GM08714 (cell line): ENCODE measurements at regions not wholly inside any gene's neighbourhood (a gene's known extent, or its start where the extent isn't known, plus 50 kb on each side); places are given as distances from the start of the nearest gene placed in this dataset.
"Not testable (repeated sequence)": the region's sequence is repeated elsewhere in the genome, so short reads cannot be mapped to it uniquely, and the experiment has no call there.

Source experiments
- H3K4me3 ChIP-seq: fragments of 200-500 bp; sonication (Bioruptor generic); 2 replicates; pipeline ENCODE4 v1.5.1; 2014; ENCODE audit warnings: mild to moderate bottlenecking, low read length, inconsistent platforms
- ZNF274 ChIP-seq: IDR thresholded peaks from 2 replicates; pipeline ENCODE4 v1.6.1; 2012; ENCODE audit warnings: mild to moderate bottlenecking, low read depth, low read length

GRCh38 chrX:130467936-130468335 lies 66.1 kb downstream of the RBMX2 start:
- no peak overlapping the region for H3K4me3 ChIP-seq
- TF ChIP-seq ZNF274: no peak

- H3K4me3 ChIP-seq: no peak overlapping the region
- TF ChIP-seq ZNF274: no peak
Measured at GRCh38 chrX:130468395-130468923, 66.7 kb downstream of the RBMX2 start.

- H3K4me3 ChIP-seq: no peak overlapping the region
- TF ChIP-seq ZNF274: no peak
Measured at GRCh38 chrX:130482871-130483270, 81.1 kb downstream of the RBMX2 start.

DNA sequence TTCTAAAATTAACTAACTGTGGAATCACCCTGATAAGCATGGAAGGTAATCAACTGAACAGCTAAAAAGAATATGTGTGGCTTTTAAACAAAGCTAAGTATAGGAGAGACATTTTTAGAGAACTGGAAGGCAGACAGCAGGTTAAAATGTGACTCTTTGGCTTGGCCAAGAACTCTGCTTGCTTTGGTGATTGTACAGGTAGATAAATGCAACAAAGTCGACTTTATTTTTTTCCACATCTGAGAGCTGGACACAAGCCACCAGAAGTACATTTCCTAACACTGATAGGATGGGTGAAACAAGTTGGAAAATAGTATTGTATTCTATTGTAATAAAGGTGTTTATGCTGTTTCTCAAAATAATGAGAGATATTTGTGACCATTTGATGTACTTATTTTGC lies 84.1 kb downstream of the RBMX2 start:
- no peak overlapping the region for H3K4me3 ChIP-seq
- TF ChIP-seq ZNF274: no peak

DNA sequence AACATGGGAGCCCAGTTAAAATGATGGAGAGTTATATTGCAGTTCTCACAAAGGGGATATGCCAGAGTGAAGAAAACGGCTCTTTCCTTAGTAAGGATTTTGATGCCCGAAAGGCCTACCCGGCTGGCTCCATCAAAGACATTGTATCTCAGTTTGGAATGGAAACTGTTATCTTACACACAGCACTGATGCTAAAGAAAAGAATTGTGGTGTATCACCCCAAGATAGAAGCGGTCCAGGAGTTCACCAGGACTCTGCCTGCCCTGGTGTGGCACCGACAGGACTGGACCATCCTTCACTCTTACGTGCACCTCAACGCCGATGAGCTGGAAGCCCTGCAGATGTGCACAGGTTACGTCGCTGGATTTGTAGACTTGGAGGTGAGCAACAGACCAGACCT lies 93.7 kb downstream of the RBMX2 start:
- H3K4me3 ChIP-seq: not testable (repeated sequence)

DNA sequence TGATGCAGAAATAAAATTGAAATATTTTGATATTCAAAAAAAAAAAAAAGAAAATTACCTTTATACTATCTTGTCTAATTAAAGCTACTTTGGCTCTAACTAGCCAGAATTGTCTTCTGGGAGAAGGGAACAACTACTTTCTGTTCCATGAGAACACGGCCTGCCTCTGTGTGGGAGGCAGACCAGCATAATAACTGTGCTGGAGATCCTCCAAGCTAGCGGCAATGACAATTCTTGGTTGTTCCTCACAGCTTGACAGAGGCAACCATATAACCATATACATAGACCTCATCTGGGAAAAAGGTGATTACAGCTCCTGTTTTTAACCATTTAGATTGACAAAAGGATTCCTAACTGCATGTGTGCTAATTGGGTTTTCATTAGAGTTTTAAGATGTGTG lies 95.7 kb downstream of the RBMX2 start:
- no peak for TF ChIP-seq ZNF274

DNA sequence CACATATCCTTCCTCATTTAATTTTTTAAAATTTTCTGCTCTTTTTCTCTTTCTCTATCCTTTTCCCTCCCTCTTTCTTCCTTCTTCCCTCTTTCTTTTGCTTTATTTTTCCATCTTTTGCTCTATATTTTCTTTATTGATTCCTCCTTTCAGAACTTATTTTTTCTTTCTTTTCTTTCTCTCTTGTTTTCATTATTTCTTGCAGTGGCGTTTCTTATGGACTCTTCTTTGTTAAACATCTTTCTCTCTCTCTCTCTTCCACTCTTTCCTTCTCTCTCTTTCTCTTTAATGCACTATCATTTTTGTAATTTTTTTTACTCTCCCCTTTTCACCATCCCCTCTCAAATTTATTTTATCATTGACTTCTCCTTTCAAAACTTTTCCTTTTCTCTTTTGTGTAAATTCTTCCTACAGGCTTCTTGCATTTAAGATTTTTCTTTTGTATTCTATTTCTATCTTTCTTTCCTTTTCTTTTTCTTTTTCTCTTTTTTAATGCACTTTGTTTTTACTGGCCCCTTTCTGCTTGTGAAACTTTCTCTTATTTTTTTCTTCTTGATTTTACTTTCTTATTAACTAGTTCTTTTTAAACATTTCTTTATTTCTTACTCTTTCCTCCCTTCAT lies 97.0 kb downstream of the RBMX2 start:
- no peak for TF ChIP-seq ZNF274
- no peak overlapping the region for H3K4me3 ChIP-seq

More for the DNA sequence above, 95.7 kb downstream of the RBMX2 start:
- H3K4me3 ChIP-seq: no peak overlapping the region

DNA sequence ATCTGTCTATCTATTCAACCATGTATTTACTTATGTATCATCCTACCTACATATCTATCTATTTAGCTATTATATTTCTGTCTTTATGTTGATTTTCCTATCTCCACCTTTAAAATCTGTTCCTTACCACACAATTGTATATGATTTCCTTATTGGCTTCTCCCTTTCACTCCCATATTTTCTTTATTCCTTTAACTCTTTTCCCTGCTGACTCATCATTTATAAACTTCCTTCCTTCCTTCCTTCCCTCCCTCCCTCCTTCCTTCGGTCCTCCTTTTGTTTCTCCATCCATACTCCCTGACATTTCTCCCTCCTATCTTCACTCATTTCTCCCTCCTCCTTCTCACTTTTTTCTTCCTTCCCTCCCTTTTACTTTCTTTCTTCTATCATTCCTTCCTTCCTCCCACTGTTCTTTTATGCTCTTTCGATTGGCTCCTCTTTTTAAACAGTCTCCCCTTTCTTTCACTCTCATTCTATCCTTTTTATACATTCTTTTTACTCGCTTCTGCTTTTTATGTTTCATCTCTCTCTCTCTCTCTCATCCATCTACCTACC lies 100.3 kb downstream of the RBMX2 start:
- no peak for TF ChIP-seq ZNF274
- H3K4me3 ChIP-seq: no peak overlapping the region

- no peak for TF ChIP-seq ZNF274
Measured at GRCh38 chrX:130504019-130504418, 102.2 kb downstream of the RBMX2 start.

DNA sequence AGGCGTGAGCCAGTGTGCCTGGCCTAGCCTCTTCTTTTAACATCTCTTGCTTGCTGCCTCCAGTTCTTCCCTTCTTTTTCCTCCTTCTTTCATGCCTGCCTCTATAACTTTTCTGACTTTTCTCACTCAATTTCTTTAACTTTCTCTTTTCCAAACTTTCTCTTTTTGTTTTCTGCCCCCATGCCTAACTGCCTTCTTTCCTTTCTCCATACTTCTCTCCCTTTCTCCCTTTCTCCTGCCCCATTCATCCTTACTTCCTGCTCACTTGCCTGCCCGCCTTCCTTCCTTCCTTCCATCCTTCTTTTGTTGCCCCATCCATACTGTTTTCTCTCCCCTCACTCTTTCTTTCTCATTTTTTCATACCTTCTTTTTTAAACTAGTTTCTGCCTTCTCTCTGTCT lies 105.2 kb downstream of the RBMX2 start:
- no peak overlapping the region for H3K4me3 ChIP-seq
- no peak for TF ChIP-seq ZNF274

More at GRCh38 chrX:130504019-130504418, 102.2 kb downstream of the RBMX2 start:
- H3K4me3 ChIP-seq: no peak overlapping the region

DNA sequence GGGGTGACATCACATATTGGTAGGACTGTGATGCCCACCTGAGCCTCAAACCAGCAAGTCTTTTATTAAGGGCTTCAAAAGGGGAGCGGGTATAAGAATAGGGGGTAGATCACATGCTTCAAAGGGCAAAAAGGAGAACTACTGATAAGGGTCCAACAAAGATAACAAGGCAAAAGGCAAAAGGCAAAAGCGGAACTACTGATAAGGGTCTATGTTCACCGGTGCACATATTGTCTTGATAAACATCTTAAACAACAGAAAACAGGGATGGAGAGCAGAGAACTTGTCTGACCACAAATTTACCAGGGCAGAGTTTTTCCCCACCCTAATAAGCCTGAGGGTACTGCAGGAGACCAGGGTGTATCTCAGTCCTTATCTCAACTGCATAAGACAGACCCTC lies 110.7 kb downstream of the RBMX2 start:
- not testable (repeated sequence) for H3K4me3 ChIP-seq

DNA sequence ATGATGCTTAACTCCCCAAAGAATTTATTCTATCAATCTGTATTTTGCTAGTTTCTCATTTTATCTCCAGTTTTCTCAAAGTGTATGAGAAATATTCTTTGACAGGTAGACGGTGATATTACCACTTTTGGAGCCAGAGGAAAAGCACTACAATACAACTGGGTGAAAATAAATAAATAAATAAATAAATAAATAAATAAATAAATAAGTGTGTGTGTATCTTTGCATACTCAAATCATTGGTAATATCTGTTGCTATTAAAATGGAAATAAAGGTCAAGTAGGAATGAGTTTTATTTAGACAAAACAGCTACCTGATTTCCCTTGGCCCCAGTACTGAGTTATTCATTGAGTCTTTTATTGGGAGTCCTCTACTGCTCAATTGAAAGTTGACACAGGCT lies 114.3 kb downstream of the RBMX2 start:
- TF ChIP-seq ZNF274: no peak
- H3K4me3 ChIP-seq: no peak overlapping the region

DNA sequence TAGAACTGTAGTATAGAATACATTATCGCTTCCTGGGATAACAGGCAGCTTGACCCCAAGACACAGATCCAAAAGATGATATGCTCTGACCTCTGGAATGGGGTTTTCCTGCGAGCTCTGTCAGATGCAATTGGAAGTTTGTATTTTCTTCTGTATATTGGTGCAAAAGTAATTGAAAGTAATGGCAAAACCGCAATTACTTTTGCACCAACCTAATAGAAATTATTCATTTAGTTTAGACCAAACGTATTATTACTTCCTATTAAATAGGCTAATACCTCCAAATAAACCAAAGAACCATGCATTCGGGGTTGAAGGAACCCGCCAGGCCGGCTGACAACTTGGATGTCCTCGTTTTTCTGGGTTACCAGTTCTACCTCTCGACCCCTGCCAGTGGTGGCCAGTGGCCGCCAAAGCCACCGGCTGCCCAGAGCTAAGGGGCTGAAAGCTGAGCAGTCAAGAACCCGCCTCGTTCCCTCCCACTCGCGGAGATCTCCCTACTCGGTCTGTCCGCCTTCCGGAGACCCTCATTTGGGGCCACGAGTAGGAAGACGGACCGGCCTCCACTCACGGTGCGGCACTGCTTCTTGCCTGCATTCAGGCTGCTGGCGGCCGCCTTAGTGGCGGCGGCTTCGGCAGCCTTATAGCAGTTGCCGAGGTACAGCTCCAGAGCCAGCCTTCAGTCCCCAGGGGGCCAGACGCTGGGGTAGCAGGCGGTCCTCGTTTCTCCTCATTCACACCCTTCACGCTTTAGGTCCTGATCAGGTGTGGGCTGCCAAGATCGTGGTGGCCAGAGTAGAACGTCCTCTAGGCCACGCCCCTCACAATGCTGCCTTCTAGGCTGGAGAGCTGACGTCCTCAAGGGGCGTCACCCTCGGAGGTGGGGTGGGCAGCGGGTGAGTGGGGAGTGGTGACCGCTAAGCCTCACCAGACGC lies 121.9 kb downstream of the RBMX2 start:
- H3K4me3 ChIP-seq: peak overlapping the region; percentile 2; the same call in 1 of the 2 replicates
- no peak for TF ChIP-seq ZNF274

DNA sequence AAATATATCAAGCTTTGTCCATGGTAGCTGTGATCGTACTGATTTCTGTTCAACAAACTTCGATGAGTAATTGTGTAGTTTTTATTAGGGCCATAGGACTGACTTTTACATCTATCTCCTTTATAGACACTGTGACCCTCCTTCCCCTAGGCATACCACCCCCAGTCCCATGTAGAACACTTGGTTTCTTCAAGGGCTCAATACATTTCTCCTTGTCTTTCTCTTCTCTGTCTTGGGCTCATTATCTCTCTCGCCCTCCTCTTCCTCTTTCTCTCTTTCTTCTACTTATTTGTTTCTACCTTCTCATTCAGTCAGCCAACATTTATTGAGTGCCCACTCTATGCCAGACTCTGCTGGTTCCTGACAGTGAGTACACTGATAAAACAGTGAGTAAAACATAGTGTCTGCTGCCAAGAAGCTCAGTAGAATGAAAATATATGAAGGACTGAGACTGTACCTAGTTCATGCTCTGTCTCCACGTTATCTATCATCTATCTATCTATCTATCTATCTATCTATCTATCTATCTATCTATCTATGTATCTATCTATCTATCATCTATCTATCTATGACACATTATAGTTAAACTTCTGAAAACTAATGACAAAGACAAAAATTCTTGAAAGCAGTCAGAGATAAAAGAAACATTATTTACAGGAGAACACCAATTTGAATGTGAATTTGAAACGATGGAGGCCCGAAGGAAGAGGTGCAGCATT lies 122.8 kb downstream of the RBMX2 start:
- no peak overlapping the region for H3K4me3 ChIP-seq
- TF ChIP-seq ZNF274: no peak
